ENCODE measurements at regions not wholly inside any gene's neighbourhood (a gene's known extent, or its start where the extent isn't known, plus 50 kb on each side); places are given as distances from the start of the nearest gene placed in this dataset.

DNA sequence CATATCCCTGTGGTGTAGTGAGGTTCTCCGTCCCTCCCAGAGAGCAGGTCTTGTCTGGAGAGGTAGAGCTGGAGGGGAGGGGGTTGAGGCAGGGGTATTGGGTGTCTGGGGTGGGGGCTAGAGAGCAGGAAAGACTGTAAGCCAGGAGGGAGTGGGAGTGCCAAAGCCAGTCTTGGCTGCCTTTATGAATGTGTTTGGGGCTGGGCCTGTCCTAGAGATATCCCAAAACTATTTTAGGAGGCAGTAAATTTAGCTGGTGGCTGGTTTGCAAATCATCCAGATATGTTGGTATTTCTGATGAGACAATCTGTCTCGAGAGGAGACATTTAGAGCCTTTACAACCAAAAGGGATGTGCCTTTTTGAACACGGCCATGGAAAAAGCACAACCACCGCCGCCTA lies 166.6 kb downstream of the TLE3 start:
- TF ChIP-seq POLR2A (IDR thresholded peaks at IDR 0.05), result no peak
- TF ChIP-seq, protein P1, sequence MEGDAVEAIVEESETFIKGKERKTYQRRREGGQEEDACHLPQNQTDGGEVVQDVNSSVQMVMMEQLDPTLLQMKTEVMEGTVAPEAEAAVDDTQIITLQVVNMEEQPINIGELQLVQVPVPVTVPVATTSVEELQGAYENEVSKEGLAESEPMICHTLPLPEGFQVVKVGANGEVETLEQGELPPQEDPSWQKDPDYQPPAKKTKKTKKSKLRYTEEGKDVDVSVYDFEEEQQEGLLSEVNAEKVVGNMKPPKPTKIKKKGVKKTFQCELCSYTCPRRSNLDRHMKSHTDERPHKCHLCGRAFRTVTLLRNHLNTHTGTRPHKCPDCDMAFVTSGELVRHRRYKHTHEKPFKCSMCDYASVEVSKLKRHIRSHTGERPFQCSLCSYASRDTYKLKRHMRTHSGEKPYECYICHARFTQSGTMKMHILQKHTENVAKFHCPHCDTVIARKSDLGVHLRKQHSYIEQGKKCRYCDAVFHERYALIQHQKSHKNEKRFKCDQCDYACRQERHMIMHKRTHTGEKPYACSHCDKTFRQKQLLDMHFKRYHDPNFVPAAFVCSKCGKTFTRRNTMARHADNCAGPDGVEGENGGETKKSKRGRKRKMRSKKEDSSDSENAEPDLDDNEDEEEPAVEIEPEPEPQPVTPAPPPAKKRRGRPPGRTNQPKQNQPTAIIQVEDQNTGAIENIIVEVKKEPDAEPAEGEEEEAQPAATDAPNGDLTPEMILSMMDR (IDR thresholded peaks at IDR 0.05), result no peak

Data from tibial nerve (tissue), 3 donors.